Keratinocyte (primary cell): ENCODE measurements at regions not wholly inside any gene's neighbourhood (a gene's known extent, or its start where the extent isn't known, plus 50 kb on each side); places are given as distances from the start of the nearest gene placed in this dataset.

Experiments
- DNase-seq: peaks from one replicate; pipeline ENCODE4 v3.0.0-alpha.2; 2011; ENCODE audit warnings: low read depth, missing footprints, low spot score
- FAIRE-seq: peaks from 2 replicates; lab custom pipeline; 2011; peaks lifted over from hg19 to GRCh38; lab: Jason Lieb, UNC
- H2AFZ ChIP-seq: 2 replicates; pipeline ENCODE4 v1.6.0; 2012; ENCODE audit warnings: low read length, control low read depth, inconsistent platforms; ENCODE audit not compliant: control insufficient read depth
- H3K27ac ChIP-seq: 2 replicates; pipeline ENCODE4 v1.5.1; 2011; ENCODE audit warnings: low read length; ENCODE audit not compliant: control insufficient read depth, insufficient read depth
- H3K27me3 ChIP-seq: 3 replicates; pipeline ENCODE4 v1.6.0; 2011; ENCODE audit warnings: low read length; ENCODE audit not compliant: control insufficient read depth, insufficient read depth; ENCODE audit errors: extremely low read depth
- H3K36me3 ChIP-seq, 2 experiments: 2 replicates in 1 of 2; 3 replicates in 1 of 2; pipeline ENCODE4 v1.5.1; 2011; ENCODE audit warnings: low read length in 2 of 2, mild to moderate bottlenecking in 1 of 2; ENCODE audit not compliant: control insufficient read depth in 2 of 2, insufficient read depth in 2 of 2; ENCODE audit errors: extremely low read depth in 1 of 2
- H3K4me1 ChIP-seq: 3 replicates; pipeline ENCODE4 v1.5.1; 2011; ENCODE audit warnings: low read length; ENCODE audit not compliant: control insufficient read depth, insufficient read depth; ENCODE audit errors: extremely low read depth
- H3K4me2 ChIP-seq: 3 replicates; pipeline ENCODE4 v1.6.0; 2011; ENCODE audit warnings: low read depth, low read length; ENCODE audit not compliant: control insufficient read depth, insufficient read depth; ENCODE audit errors: extremely low read depth
- H3K4me3 ChIP-seq, 3 experiments: fragments of 200-600 bp in 1 of 3; sonication (generic) in 1 of 3; 2 replicates in 2 of 3; 3 replicates in 1 of 3; pipeline ENCODE4 v1.5.1; 2011 to 2016; ENCODE audit warnings: low read length in 3 of 3, mild to moderate bottlenecking in 3 of 3, control low read depth in 2 of 3, inconsistent platforms in 1 of 3, low read depth in 1 of 3, mixed read lengths in 1 of 3, mixed run types in 1 of 3, moderate library complexity in 1 of 3; ENCODE audit not compliant: control insufficient read depth in 2 of 3, insufficient read depth in 2 of 3; ENCODE audit errors: extremely low read depth in 1 of 3
- H3K79me2 ChIP-seq: 2 replicates; pipeline ENCODE4 v1.6.0; 2012; ENCODE audit warnings: low read length; ENCODE audit not compliant: control insufficient read depth, insufficient read depth
- H3K9ac ChIP-seq: 3 replicates; pipeline ENCODE4 v1.6.0; 2011; ENCODE audit warnings: low read length; ENCODE audit not compliant: control insufficient read depth, insufficient read depth; ENCODE audit errors: extremely low read depth
- H3K9me1 ChIP-seq: 3 replicates; pipeline ENCODE4 v1.6.0; 2011; ENCODE audit warnings: low read length; ENCODE audit not compliant: control insufficient read depth, insufficient read depth; ENCODE audit errors: extremely low read depth
- H3K9me3 ChIP-seq: 2 replicates; pipeline ENCODE4 v1.5.1; 2012; ENCODE audit warnings: low read depth, low read length; ENCODE audit not compliant: control insufficient read depth
- H4K20me1 ChIP-seq: 3 replicates; pipeline ENCODE4 v1.6.0; 2011; ENCODE audit warnings: low read length; ENCODE audit not compliant: control insufficient read depth, insufficient read depth; ENCODE audit errors: extremely low read depth
- CTCF ChIP-seq, 3 experiments: IDR thresholded peaks in 1 of 3; conservative IDR thresholded peaks in 1 of 3; optimal IDR thresholded peaks in 1 of 3; 2 replicates in 2 of 3; 3 replicates in 1 of 3; pipeline versions ENCODE3 to v1.5.1; 2011; ENCODE audit warnings: low read length in 3 of 3, mild to moderate bottlenecking in 3 of 3, moderate library complexity in 2 of 3, control low read depth in 1 of 3, inconsistent platforms in 1 of 3; ENCODE audit not compliant: insufficient read depth in 2 of 3; ENCODE audit errors: extremely low read depth in 1 of 3
- EZH2 ChIP-seq: IDR thresholded peaks from one replicate; pipeline ENCODE4 v1.6.1; 2012; ENCODE audit warnings: inconsistent platforms, mild to moderate bottlenecking, low read length, moderate library complexity
- dilution Hi-C: fragments of 300-500 bp; cut with MboI; formaldehyde crosslinking; loops from one replicate; pipeline ENCODE4 v1.7.0; 2020; ENCODE audit warnings: low sequenced_read_pairs; ENCODE audit not compliant: extremely low pct_ligation_motif_present

GRCh38 chr11:103622296-103622695 lies 414.1 kb upstream of the DDI1 start:
- Histone ChIP-seq H3K4me3 (no peak overlapping the region), H3K4me1 (peaks cover 12% of the 10 kb centered on the region), H3K27ac (no peak overlapping the region), H3K9me1 (no peaks in the 10 kb centered on the region), H4K20me1 (no peaks in the 10 kb centered on the region), H3K79me2 (no peaks in the 10 kb centered on the region), H3K9me3 (no peaks in the 10 kb centered on the region), H2AFZ (no peak overlapping the region), H3K4me2 (no peak overlapping the region), H3K27me3 (no peaks in the 10 kb centered on the region), H3K9ac (no peak overlapping the region), H3K36me3 (no peaks in the 10 kb centered on the region)
- TF ChIP-seq EZH2 (no peak), CTCF (optimal IDR thresholded peaks at IDR 0.05 in 1 of 3, IDR thresholded peaks at IDR 0.05 in 1 of 3, conservative IDR thresholded peaks at IDR 0.05 in 1 of 3; ENCODE audit: extremely low read depth in 1 of 3, insufficient read depth in 2 of 3, low read length in 3 of 3) (no peak)
- DNase-seq (no peak), FAIRE-seq (no peak)
- dilution Hi-C loops, result no loop called here

- H3K27ac ChIP-seq, result no peak overlapping the region
- no peak overlapping the region for H3K4me3 ChIP-seq
- H3K9me1 ChIP-seq, result no peaks in the 10 kb centered on the region
- DNase-seq (no peak), FAIRE-seq (no peak)
- TF ChIP-seq EZH2 (no peak), CTCF (optimal IDR thresholded peaks at IDR 0.05 in 1 of 3, IDR thresholded peaks at IDR 0.05 in 1 of 3, conservative IDR thresholded peaks at IDR 0.05 in 1 of 3; ENCODE audit: extremely low read depth in 1 of 3, insufficient read depth in 2 of 3, low read length in 3 of 3) (no peak)
- no peak overlapping the region for H3K9ac ChIP-seq
- no peaks in the 10 kb centered on the region for H3K36me3 ChIP-seq
- H3K9me3 ChIP-seq, result no peaks in the 10 kb centered on the region
- no peak overlapping the region for H2AFZ ChIP-seq
- H3K4me1 ChIP-seq, result peaks cover 12% of the 10 kb centered on the region
- dilution Hi-C loops, result no loop called here
- H4K20me1 ChIP-seq, result no peaks in the 10 kb centered on the region
- no peak overlapping the region for H3K4me2 ChIP-seq
- H3K79me2 ChIP-seq, result no peaks in the 10 kb centered on the region
- no peaks in the 10 kb centered on the region for H3K27me3 ChIP-seq
Measured at GRCh38 chr11:103623933-103624332, 412.5 kb upstream of the DDI1 start.
